ENCODE measurements at regions not wholly inside any gene's neighbourhood (a gene's known extent, or its start where the extent isn't known, plus 50 kb on each side); places are given as distances from the start of the nearest gene placed in this dataset.

GRCh38 chr18:60038731-60039130 lies 138.9 kb downstream of the PMAIP1 start:
- Mint-ChIP-seq H3K4me1 (ENCODE audit: low read depth) (no peaks in the 10 kb centered on the region), H3K27me3 (no peaks in the 10 kb centered on the region), H3K9me3 (ENCODE audit: low read depth) (no peaks in the 10 kb centered on the region), H3K36me3 (ENCODE audit: insufficient read depth) (no peaks in the 10 kb centered on the region), H3K27ac (no peak overlapping the region), H3K4me3 (ENCODE audit: low read depth) (no peak overlapping the region)
- no peak for TF ChIP-seq CTCF (IDR thresholded peaks at IDR 0.05; ENCODE audit: unreplicated experiment)
- no peak for DNase-seq (ENCODE audit: low spot score, unreplicated experiment)

GRCh38 chr18:60027397-60027796 lies 127.6 kb downstream of the PMAIP1 start:
- H3K9me3 Mint-ChIP-seq (ENCODE audit: low read depth) = no peaks in the 10 kb centered on the region
- H3K27me3 Mint-ChIP-seq = no peaks in the 10 kb centered on the region

GRCh38 chr18:60024857-60025256 lies 125.1 kb downstream of the PMAIP1 start:
- Mint-ChIP-seq H3K9me3 (ENCODE audit: low read depth) (no peaks in the 10 kb centered on the region), H3K36me3 (ENCODE audit: insufficient read depth) (no peaks in the 10 kb centered on the region), H3K4me1 (ENCODE audit: low read depth) (no peaks in the 10 kb centered on the region), H3K4me3 (ENCODE audit: low read depth) (no peak overlapping the region), H3K27ac (no peak overlapping the region), H3K27me3 (no peaks in the 10 kb centered on the region)
- DNase-seq (ENCODE audit: low spot score, unreplicated experiment) = no peak
- no peak for TF ChIP-seq CTCF (IDR thresholded peaks at IDR 0.05; ENCODE audit: unreplicated experiment)

More at GRCh38 chr18:60027397-60027796, 127.6 kb downstream of the PMAIP1 start:
- Mint-ChIP-seq H3K4me3 (ENCODE audit: low read depth) (no peak overlapping the region), H3K27ac (no peak overlapping the region), H3K4me1 (ENCODE audit: low read depth) (no peaks in the 10 kb centered on the region), H3K36me3 (ENCODE audit: insufficient read depth) (no peaks in the 10 kb centered on the region)
- DNase-seq (ENCODE audit: low spot score, unreplicated experiment) = no peak
- TF ChIP-seq CTCF (IDR thresholded peaks at IDR 0.05; ENCODE audit: unreplicated experiment) = no peak

- H3K27me3 Mint-ChIP-seq = no peaks in the 10 kb centered on the region
- no peaks in the 10 kb centered on the region for H3K36me3 Mint-ChIP-seq (ENCODE audit: insufficient read depth)
- DNase-seq (ENCODE audit: low spot score, unreplicated experiment) = no peak
- no peaks in the 10 kb centered on the region for H3K4me1 Mint-ChIP-seq (ENCODE audit: low read depth)
- no peaks in the 10 kb centered on the region for H3K9me3 Mint-ChIP-seq (ENCODE audit: low read depth)
- no peak overlapping the region for H3K4me3 Mint-ChIP-seq (ENCODE audit: low read depth)
- H3K27ac Mint-ChIP-seq = no peak overlapping the region
- no peak for TF ChIP-seq CTCF (IDR thresholded peaks at IDR 0.05; ENCODE audit: unreplicated experiment)
Observed at GRCh38 chr18:60024345-60024744, 124.5 kb downstream of the PMAIP1 start.

GRCh38 chr18:60022671-60023276 lies 123.0 kb downstream of the PMAIP1 start:
- H3K4me1 Mint-ChIP-seq (ENCODE audit: low read depth) = no peaks in the 10 kb centered on the region
- no peak overlapping the region for H3K27ac Mint-ChIP-seq
- H3K9me3 Mint-ChIP-seq (ENCODE audit: low read depth) = no peaks in the 10 kb centered on the region
- no peaks in the 10 kb centered on the region for H3K36me3 Mint-ChIP-seq (ENCODE audit: insufficient read depth)
- no peak for DNase-seq (ENCODE audit: low spot score, unreplicated experiment)
- H3K27me3 Mint-ChIP-seq = no peaks in the 10 kb centered on the region
- H3K4me3 Mint-ChIP-seq (ENCODE audit: low read depth) = no peak overlapping the region
- TF ChIP-seq CTCF (IDR thresholded peaks at IDR 0.05; ENCODE audit: unreplicated experiment) = no peak

All from progenitor cell of endocrine pancreas (in vitro differentiated cells).